ENCODE measurements at regions not wholly inside any gene's neighbourhood (a gene's known extent, or its start where the extent isn't known, plus 50 kb on each side); places are given as distances from the start of the nearest gene placed in this dataset.

DNA sequence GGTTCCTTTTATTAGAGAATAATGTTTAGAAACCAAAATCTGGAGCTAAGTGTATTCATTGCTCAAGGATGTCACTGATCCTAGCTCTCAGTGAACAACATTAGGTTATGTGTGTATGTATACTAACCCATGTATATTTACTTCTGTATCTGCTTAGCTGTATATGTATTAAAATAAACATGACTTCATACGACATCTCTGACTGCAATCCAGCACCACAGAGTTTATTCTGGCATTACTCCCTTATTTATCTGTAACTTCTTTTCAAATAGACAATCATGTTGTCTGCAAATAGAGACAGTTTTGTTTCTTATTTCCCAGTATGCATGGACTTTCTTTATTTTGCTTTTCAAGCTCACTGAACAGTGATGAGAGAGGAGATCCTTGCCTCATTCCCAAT is 441.0 kb upstream of the NFE2L3 start:
- no peak for FAIRE-seq
- no peaks in the 10 kb centered on the region for H4K20me1 ChIP-seq (ENCODE audit: insufficient read depth, low read length)
- no peaks in the 10 kb centered on the region for H3K9me3 Mint-ChIP-seq (ENCODE audit: unreplicated experiment)

GRCh38 chr7:25711940-25712339 is 440.1 kb upstream of the NFE2L3 start:
- Histone ChIP-seq H3K4me2 (ENCODE audit: low read length) (no peak overlapping the region), H3K4me1 (ENCODE audit: insufficient read depth, low read length) (no peaks in the 10 kb centered on the region), H4K20me1 (ENCODE audit: insufficient read depth, low read length) (no peaks in the 10 kb centered on the region), H3K27ac (ENCODE audit: low read depth, low read length) (no peak overlapping the region), H3K9ac (ENCODE audit: low read length) (no peak overlapping the region), H2AFZ (ENCODE audit: low read depth, low read length) (no peak overlapping the region), H3K79me2 (ENCODE audit: insufficient read depth, low read length) (no peaks in the 10 kb centered on the region), H3K4me3 (ENCODE audit: insufficient read depth, low read depth, low read length) (no peak overlapping the region), H3K9me3 (ENCODE audit: insufficient read depth, low read depth, low read length) (no peaks in the 10 kb centered on the region), H3K36me3 (ENCODE audit: insufficient read depth, low read length) (no peaks in the 10 kb centered on the region), H3K27me3 (ENCODE audit: insufficient read depth, low read length) (no peaks in the 10 kb centered on the region)
- no peak for FAIRE-seq
- H3K4me3 Mint-ChIP-seq (ENCODE audit: unreplicated experiment) = no peak overlapping the region
- DNase-seq (ENCODE audit: low read depth) = no peak
- no peaks in the 10 kb centered on the region for H3K27me3 Mint-ChIP-seq (ENCODE audit: low read depth, unreplicated experiment)
- H3K9me3 Mint-ChIP-seq (ENCODE audit: unreplicated experiment) = no peaks in the 10 kb centered on the region
- TF ChIP-seq CTCF (IDR thresholded peaks at IDR 0.05; ENCODE audit: insufficient read depth, low read depth, low read length) = no peak
- TF ChIP-seq EZH2 (IDR thresholded peaks at IDR 0.05; ENCODE audit: insufficient read depth, low read length) = no peak
- H3K4me1 Mint-ChIP-seq (ENCODE audit: low read depth, unreplicated experiment) = peaks cover 50% of the 10 kb centered on the region
- H3K36me3 Mint-ChIP-seq (ENCODE audit: low read depth, unreplicated experiment) = no peaks in the 10 kb centered on the region
- H3K27ac Mint-ChIP-seq (ENCODE audit: unreplicated experiment) = no peak overlapping the region

More for the DNA sequence above, 441.0 kb upstream of the NFE2L3 start:
- H3K27ac ChIP-seq (ENCODE audit: low read depth, low read length) = no peak overlapping the region
- no peak overlapping the region for H3K9ac ChIP-seq (ENCODE audit: low read length)
- H3K79me2 ChIP-seq (ENCODE audit: insufficient read depth, low read length) = no peaks in the 10 kb centered on the region
- H3K27me3 ChIP-seq (ENCODE audit: insufficient read depth, low read length) = peaks cover 2% of the 10 kb centered on the region
- Mint-ChIP-seq H3K27ac (ENCODE audit: unreplicated experiment) (no peak overlapping the region), H3K4me1 (ENCODE audit: low read depth, unreplicated experiment) (peaks cover 41% of the 10 kb centered on the region), H3K27me3 (ENCODE audit: low read depth, unreplicated experiment) (no peaks in the 10 kb centered on the region), H3K36me3 (ENCODE audit: low read depth, unreplicated experiment) (no peaks in the 10 kb centered on the region), H3K4me3 (ENCODE audit: unreplicated experiment) (no peak overlapping the region)
- no peaks in the 10 kb centered on the region for H3K36me3 ChIP-seq (ENCODE audit: insufficient read depth, low read length)
- no peaks in the 10 kb centered on the region for H3K4me1 ChIP-seq (ENCODE audit: insufficient read depth, low read length)
- no peak overlapping the region for H3K4me2 ChIP-seq (ENCODE audit: low read length)
- no peak for TF ChIP-seq CTCF (IDR thresholded peaks at IDR 0.05; ENCODE audit: insufficient read depth, low read depth, low read length)
- no peak for TF ChIP-seq EZH2 (IDR thresholded peaks at IDR 0.05; ENCODE audit: insufficient read depth, low read length)
- no peak for DNase-seq (ENCODE audit: low read depth)
- no peak overlapping the region for H2AFZ ChIP-seq (ENCODE audit: low read depth, low read length)
- no peaks in the 10 kb centered on the region for H3K9me3 ChIP-seq (ENCODE audit: insufficient read depth, low read depth, low read length)
- no peak overlapping the region for H3K4me3 ChIP-seq (ENCODE audit: insufficient read depth, low read depth, low read length)

- Histone ChIP-seq H3K4me1 (ENCODE audit: insufficient read depth, low read length) (no peaks in the 10 kb centered on the region), H2AFZ (ENCODE audit: low read depth, low read length) (no peak overlapping the region), H3K27ac (ENCODE audit: low read depth, low read length) (no peak overlapping the region), H3K9me3 (ENCODE audit: insufficient read depth, low read depth, low read length) (no peaks in the 10 kb centered on the region), H3K79me2 (ENCODE audit: insufficient read depth, low read length) (no peaks in the 10 kb centered on the region), H3K4me2 (ENCODE audit: low read length) (no peak overlapping the region), H4K20me1 (ENCODE audit: insufficient read depth, low read length) (no peaks in the 10 kb centered on the region), H3K27me3 (ENCODE audit: insufficient read depth, low read length) (no peaks in the 10 kb centered on the region), H3K4me3 (ENCODE audit: insufficient read depth, low read depth, low read length) (no peak overlapping the region), H3K36me3 (ENCODE audit: insufficient read depth, low read length) (no peaks in the 10 kb centered on the region), H3K9ac (ENCODE audit: low read length) (no peak overlapping the region)
- Mint-ChIP-seq H3K4me3 (ENCODE audit: unreplicated experiment) (no peak overlapping the region), H3K9me3 (ENCODE audit: unreplicated experiment) (no peaks in the 10 kb centered on the region), H3K27ac (ENCODE audit: unreplicated experiment) (no peak overlapping the region), H3K36me3 (ENCODE audit: low read depth, unreplicated experiment) (no peaks in the 10 kb centered on the region), H3K4me1 (ENCODE audit: low read depth, unreplicated experiment) (peaks cover 45% of the 10 kb centered on the region), H3K27me3 (ENCODE audit: low read depth, unreplicated experiment) (no peaks in the 10 kb centered on the region)
- no peak for TF ChIP-seq CTCF (IDR thresholded peaks at IDR 0.05; ENCODE audit: insufficient read depth, low read depth, low read length)
- no peak for TF ChIP-seq EZH2 (IDR thresholded peaks at IDR 0.05; ENCODE audit: insufficient read depth, low read length)
- FAIRE-seq (no peak), DNase-seq (ENCODE audit: low read depth) (no peak)
These were observed 439.5 kb upstream of the NFE2L3 start for GRCh38 chr7:25712500-25712899.

Measured in astrocyte (in vitro differentiated cells and primary cell).